HL-60 (cell line): ENCODE measurements at regions not wholly inside any gene's neighbourhood (a gene's known extent, or its start where the extent isn't known, plus 50 kb on each side); places are given as distances from the start of the nearest gene placed in this dataset.

ENCODE experiments used
- DNase-seq, 2 experiments: peaks; one replicate each; pipeline ENCODE4 v3.0.0-alpha.2; 2010 to 2020; ENCODE audit warnings: low read depth in 1 of 2, low spot score in 1 of 2
- H3K27ac ChIP-seq: fragments of 250-450 bp; sonication (Bioruptor Pico); replicated peaks from 2 replicates; pipeline ENCODE4 v1.5.1; 2020; ENCODE audit warnings: mild to moderate bottlenecking, moderate library complexity
- H3K27me3 ChIP-seq: fragments of 250-450 bp; sonication (Bioruptor Pico); 2 replicates; pipeline ENCODE4 v1.5.1; 2021; ENCODE audit warnings: mild to moderate bottlenecking, moderate library complexity; ENCODE audit not compliant: insufficient read depth, poor library complexity, severe bottlenecking
- H3K4me3 ChIP-seq: replicated peaks from 2 replicates; pipeline ENCODE4 v1.5.1; 2011; ENCODE audit warnings: mild to moderate bottlenecking, control low read depth, low read length; ENCODE audit not compliant: insufficient read depth
- GABPA ChIP-seq: IDR thresholded peaks from 2 replicates; pipeline ENCODE4 v1.6.1; 2012; ENCODE audit warnings: low read depth
- POLR2AphosphoS5 ChIP-seq: IDR thresholded peaks from 2 replicates; pipeline ENCODE4 v1.6.1; 2012; ENCODE audit warnings: low read depth
- SPI1 ChIP-seq: IDR thresholded peaks from 2 replicates; pipeline ENCODE4 v1.6.1; 2012; ENCODE audit warnings: low read depth, mild to moderate bottlenecking, borderline replicate concordance
- TF ChIP-seq, protein P1 (sequence below): IDR thresholded peaks from one replicate; pipeline ENCODE4 v1.5.1; 2011; ENCODE audit warnings: low read length, control low read depth, inconsistent platforms; ENCODE audit not compliant: insufficient read depth
- TF ChIP-seq, protein P2 (sequence below): IDR thresholded peaks from 2 replicates; pipeline ENCODE4 v1.6.1; 2012; ENCODE audit warnings: low read depth; ENCODE audit not compliant: insufficient replicate concordance

DNA sequence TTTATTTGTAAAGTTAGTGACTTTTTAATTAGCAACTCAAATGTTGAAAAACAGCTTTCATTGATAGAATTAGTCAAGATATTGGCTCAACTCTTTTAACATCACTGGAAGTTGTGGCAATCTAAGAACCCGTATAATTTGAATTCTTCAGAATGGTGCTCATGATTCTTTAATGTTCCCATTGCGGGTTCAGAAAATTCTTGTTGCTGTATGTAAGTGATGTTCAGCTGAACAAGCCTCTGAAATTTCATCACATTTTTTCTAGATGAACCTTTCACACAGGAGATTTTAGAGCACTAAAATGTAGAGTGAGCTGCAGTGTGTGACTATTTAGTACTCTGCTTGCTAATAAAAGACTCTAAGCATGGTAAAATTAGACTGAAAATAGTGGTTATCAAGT lies 1317.7 kb downstream of the FSTL5 start:
- H3K4me3 ChIP-seq = no peak overlapping the region
- no peak for DNase-seq
- TF ChIP-seq POLR2AphosphoS5 = no peak
- no peak for TF ChIP-seq GABPA
- TF ChIP-seq, protein P1, sequence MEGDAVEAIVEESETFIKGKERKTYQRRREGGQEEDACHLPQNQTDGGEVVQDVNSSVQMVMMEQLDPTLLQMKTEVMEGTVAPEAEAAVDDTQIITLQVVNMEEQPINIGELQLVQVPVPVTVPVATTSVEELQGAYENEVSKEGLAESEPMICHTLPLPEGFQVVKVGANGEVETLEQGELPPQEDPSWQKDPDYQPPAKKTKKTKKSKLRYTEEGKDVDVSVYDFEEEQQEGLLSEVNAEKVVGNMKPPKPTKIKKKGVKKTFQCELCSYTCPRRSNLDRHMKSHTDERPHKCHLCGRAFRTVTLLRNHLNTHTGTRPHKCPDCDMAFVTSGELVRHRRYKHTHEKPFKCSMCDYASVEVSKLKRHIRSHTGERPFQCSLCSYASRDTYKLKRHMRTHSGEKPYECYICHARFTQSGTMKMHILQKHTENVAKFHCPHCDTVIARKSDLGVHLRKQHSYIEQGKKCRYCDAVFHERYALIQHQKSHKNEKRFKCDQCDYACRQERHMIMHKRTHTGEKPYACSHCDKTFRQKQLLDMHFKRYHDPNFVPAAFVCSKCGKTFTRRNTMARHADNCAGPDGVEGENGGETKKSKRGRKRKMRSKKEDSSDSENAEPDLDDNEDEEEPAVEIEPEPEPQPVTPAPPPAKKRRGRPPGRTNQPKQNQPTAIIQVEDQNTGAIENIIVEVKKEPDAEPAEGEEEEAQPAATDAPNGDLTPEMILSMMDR = no peak
- no peak for TF ChIP-seq SPI1
- TF ChIP-seq, protein P2, sequence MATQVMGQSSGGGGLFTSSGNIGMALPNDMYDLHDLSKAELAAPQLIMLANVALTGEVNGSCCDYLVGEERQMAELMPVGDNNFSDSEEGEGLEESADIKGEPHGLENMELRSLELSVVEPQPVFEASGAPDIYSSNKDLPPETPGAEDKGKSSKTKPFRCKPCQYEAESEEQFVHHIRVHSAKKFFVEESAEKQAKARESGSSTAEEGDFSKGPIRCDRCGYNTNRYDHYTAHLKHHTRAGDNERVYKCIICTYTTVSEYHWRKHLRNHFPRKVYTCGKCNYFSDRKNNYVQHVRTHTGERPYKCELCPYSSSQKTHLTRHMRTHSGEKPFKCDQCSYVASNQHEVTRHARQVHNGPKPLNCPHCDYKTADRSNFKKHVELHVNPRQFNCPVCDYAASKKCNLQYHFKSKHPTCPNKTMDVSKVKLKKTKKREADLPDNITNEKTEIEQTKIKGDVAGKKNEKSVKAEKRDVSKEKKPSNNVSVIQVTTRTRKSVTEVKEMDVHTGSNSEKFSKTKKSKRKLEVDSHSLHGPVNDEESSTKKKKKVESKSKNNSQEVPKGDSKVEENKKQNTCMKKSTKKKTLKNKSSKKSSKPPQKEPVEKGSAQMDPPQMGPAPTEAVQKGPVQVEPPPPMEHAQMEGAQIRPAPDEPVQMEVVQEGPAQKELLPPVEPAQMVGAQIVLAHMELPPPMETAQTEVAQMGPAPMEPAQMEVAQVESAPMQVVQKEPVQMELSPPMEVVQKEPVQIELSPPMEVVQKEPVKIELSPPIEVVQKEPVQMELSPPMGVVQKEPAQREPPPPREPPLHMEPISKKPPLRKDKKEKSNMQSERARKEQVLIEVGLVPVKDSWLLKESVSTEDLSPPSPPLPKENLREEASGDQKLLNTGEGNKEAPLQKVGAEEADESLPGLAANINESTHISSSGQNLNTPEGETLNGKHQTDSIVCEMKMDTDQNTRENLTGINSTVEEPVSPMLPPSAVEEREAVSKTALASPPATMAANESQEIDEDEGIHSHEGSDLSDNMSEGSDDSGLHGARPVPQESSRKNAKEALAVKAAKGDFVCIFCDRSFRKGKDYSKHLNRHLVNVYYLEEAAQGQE = no peak

DNA sequence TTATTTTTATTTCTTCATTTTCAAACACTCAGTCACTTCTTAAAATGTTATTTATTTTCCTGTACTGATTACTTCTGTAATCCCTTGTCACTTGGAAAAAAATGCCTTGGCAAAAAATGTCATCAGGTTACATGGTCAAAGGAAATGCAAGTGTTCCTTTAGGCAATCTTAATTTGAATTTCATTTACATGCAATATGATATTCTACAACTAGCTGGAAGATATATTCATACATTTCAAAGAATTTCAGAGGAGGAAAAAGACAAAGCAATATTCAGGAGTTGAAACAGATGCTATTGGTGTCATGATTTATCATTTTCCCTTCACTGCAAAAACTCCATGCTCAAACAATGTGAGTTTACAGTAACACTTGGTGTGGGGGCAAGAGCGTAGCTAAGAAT lies 1316.6 kb downstream of the FSTL5 start:
- TF ChIP-seq, protein P1 = no peak
- TF ChIP-seq GABPA (no peak), POLR2AphosphoS5 (no peak), SPI1 (no peak)
- TF ChIP-seq, protein P2 = no peak
- Histone ChIP-seq H3K27me3 (no peaks in the 10 kb centered on the region), H3K27ac (no peak overlapping the region), H3K4me3 (no peak overlapping the region)
- no peak for DNase-seq

More for the DNA sequence above, 1317.7 kb downstream of the FSTL5 start:
- no peak overlapping the region for H3K27ac ChIP-seq
- H3K27me3 ChIP-seq = no peaks in the 10 kb centered on the region

DNA sequence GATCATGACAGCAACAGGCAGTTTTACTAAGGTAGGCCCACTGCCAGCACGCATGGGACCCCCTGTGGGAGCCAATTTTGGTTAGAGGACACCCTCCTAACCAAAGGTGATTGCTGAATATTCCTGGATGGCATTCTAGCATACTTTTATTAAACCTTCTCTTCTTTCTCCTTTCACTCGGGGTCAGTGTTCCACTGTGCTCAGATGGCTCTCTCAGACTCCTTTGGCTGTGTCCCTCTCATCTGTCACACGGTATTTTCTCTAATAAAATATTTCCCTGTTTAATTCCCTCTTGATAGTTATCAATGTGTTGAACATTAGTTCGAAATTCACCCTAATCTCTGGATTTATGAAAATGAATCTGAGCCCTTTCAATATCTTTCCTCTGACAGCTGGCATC lies 1315.3 kb downstream of the FSTL5 start:
- DNase-seq = no peak
- TF ChIP-seq SPI1 (no peak), GABPA (no peak), POLR2AphosphoS5 (no peak)
- TF ChIP-seq, protein P1 = no peak
- TF ChIP-seq, protein P2 = no peak
- no peak overlapping the region for H3K4me3 ChIP-seq
- H3K27ac ChIP-seq = no peak overlapping the region
- no peaks in the 10 kb centered on the region for H3K27me3 ChIP-seq
